HG02840 (cell line): ENCODE measurements at regions not wholly inside any gene's neighbourhood (a gene's known extent, or its start where the extent isn't known, plus 50 kb on each side); places are given as distances from the start of the nearest gene placed in this dataset.

Experiments
- ATAC-seq: cut with Tn5 transposase; IDR thresholded peaks from one replicate; pipeline ENCODE4 v1.9.1; 2021; ENCODE audit warnings: mild to moderate bottlenecking, moderate library complexity, moderate number of reproducible peaks; ENCODE audit not compliant: unreplicated experiment, low FRiP score

DNA sequence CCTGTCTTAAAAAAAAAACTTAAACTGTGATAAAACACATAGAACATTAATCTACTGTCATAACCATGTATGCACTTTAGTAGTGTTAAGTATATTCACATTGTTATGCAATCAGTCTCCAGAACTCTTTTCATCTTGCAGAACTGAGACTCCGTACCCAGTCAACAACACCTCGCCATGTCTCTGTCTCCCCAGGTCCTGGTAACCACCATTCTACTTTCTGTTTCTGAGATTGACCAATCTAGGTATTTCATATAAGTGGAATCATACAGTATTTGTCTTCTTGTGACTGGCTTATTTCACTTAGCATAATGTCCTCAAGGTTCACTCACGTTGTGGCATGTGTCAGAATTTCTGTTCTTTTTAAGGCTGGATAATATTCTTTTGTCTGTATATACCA, 290.8 kb upstream of the CXCR4 start:
- no peak for ATAC-seq

DNA sequence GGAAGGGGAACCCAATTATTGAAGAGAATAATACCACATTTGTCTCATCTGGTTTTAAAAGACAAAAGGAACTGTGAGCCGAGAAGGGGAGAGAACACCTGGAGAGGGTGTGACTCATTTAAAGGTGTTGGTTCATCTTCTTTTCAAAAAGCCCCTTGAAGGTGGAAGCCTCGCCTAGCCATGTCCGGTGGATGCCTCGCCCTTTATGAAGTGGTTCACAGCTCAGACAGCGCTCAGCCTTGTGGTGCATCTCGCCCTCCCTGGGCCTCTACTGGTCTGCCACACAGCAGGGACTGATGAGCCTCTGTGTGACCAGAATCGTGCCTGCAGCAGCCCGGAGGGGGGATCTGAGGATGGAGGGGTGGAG, 290.0 kb upstream of the CXCR4 start:
- ATAC-seq, result no peak

DNA sequence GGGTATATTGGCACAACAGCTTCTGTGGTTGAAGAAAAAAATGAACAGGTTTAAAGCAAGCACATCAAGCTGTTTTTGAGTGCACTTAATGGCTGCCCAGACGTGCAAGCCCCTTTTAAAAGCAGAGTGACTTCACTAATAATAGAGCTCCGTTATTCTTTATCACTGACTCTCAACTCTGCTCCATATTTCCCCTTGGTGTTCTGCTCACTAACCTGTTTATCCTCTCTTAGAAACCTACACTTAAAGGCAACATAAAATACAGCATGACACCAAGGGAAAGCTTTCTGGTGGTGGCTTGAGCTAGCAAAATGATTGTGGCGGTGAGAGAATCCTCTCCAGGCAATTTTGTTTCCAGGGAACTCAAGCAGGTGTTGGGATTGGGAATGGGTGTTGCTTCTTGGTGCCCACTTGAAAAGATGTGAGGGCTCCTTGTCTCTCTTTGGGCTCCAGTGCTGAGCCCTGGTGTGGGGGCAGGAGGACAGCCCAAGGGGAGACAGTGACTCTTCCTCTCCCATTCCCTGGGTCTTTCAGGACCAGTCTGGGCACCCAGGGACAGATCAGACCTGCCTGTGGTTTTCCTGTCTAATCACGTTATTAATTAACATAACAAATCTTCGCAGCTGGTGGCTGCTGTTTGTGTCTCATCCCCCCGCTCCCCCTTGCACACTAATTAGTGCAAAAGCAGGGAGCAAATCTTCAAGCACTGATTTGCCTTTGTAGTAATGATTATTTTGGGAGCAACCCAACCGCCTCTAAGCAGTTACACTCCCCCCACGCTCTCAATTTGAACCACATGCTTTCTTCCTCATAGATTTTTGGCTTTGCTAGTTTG, 289.4 kb upstream of the CXCR4 start:
- ATAC-seq, result no peak

DNA sequence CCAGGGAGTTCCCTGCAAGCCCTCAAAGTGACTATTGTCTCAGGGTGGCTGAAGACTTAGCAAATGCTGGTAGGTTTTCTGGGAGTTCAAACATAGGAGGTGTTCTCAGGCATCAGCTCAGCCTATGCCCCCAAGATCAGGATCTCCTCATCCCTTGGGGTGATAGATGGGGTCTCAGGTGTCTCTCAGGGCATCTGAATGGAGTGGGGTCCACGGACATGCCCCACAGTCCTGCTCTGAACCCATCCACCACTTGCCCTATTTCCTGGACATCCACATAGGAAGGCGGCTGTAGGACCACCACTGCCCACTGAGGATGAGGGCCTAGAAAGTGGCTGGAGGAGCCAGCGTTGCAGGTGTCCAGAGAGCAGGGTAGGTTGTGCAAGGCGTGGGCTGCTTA, 287.0 kb upstream of the CXCR4 start:
- ATAC-seq, result no peak

DNA sequence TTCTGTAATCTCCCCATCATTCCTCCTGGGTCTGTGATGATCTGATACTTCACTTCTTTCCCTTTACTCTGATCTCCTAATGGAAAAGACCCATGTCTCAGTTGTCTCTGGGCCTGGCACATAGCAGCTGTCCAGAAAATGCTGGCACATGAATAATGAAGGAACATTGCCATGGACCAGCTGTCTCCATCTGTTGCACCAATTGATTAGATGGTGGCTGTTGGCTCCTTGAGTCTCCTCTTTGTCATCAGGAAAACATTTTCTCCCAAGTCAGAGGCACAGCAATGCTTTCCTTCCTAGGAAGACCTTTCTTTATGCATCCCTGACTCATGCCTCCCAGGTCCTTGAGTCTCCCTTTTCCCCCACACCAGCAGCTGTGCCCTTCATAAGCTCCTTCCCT, 286.2 kb upstream of the CXCR4 start:
- no peak for ATAC-seq

DNA sequence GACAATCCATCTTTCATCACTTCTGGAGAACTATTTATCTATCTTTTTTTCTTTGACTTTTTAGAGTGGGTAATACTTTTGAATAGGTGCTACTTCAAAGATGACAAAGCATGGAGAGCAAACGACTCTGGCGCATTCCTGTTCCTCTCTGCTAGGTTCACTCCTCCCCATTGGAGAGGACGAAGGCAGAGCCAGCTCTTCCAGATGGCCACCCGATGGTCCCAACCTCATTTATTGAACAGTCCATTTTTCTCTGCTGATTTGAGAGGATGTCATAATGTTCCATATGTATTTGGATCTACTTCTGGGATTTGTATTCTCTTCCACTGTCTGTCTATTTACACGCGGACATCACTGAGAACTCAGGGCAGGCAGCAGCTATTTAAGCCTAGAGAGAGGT, 284.3 kb upstream of the CXCR4 start:
- no peak for ATAC-seq

DNA sequence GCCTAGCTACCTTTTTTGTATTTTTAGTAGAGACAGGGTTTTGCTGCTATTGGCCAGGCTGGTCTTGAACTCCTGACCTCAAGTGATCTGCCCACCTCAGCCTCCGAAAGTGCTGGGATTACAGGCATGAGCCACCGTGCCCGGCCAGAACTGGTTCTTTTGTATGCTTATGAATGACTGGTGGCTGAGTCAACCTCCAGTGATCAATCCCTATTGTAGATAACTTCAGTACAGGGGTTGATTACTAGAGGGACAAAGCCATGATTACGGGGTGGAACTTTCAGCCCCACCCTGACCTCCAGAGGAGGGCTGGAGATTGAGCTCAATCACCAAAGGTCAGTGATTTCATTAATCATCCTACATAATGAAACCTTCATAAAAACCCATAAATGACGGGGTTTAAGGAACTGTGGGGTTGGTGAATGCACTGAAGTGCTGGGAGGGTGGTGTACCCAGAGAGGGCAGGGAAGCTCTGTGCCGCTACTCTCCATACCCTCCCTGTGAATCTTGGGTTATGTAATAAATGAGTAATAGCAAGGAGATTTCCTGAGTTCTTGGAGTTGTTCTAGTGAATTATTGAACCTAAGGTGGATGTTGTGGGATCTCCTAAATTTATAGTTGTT, 281.8 kb upstream of the CXCR4 start:
- no peak for ATAC-seq

DNA sequence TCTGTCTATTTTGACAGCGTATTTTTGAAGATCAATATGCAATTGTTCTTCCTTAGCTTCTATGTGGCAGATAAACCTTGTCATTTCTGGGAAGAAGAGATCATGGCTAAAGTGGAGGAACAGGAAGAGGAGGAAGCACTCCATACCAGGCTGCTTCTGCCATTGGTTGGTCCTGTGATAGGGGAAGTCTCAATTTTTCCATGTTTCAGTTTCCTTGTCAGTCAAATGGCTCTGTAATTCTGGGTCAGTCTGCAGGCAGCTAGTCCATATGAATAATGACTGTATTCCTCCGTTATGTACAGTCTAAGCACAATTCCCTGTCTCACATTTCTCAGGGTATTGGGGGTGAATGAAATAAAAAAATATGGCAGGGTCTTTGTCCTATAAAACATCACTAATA, 277.6 kb upstream of the CXCR4 start:
- no peak for ATAC-seq

DNA sequence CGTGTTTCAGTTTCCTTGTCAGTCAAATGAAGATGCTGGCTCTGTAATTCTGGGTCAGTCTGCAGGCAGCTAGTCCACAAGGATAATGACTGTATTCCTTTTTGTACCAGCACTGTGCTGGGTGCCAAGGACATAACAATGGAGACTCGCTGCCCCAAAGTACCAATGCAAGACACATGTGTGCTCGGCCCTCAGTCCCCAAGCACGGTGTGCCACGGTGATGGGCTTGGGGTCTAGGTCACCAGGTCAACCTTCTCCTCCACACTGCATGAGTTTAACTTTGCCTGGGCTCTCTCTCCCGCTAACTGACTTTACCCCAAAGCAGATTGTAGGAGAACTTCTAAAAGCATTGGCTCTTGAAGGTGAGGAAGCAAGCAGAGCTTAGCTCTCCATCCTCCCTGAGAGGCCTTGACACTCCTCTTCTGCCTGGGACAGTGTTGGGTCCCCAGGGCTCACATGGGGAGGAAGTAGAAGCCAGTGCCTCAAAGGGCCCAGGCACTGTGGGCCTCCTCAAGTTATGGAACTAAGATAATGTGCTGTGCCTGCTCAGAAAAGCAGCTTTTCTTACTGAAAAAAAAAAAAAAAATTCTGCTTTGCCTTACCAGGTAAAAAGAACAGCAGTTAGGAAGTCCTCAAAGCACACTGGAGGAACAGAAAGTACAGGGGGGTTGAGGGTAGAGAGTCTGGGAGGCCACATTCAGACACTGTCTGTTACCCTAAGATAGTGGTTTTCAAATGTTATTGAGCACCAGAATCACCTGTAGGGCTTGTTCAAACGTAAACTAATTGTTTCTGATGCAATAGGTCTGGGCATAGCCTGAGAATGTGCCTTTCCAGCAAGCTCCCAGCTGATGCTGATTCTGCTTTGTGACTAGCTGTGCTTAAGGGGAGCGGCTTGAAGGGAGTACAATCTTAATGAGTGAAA, 276.4 kb upstream of the CXCR4 start:
- peak; percentile 59 for ATAC-seq

DNA sequence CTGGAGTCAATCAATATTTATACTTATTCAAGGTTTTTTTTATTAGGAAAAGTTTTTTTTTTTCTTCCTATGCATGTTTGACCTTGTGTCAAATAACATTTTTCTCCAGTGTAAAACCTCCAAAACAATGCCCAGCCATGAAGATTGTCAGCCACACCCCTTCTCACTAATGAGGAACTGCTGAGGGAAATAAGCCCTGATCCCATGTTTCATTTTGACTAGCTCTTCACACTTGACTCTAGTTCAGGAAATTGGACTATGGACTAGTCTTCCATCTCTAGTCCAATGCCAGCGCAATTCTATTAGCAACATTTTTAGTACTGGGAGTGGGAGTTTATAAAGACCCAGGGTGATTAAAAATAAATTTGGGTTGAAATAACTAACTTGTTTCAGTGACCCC, 275.6 kb upstream of the CXCR4 start:
- no peak for ATAC-seq

DNA sequence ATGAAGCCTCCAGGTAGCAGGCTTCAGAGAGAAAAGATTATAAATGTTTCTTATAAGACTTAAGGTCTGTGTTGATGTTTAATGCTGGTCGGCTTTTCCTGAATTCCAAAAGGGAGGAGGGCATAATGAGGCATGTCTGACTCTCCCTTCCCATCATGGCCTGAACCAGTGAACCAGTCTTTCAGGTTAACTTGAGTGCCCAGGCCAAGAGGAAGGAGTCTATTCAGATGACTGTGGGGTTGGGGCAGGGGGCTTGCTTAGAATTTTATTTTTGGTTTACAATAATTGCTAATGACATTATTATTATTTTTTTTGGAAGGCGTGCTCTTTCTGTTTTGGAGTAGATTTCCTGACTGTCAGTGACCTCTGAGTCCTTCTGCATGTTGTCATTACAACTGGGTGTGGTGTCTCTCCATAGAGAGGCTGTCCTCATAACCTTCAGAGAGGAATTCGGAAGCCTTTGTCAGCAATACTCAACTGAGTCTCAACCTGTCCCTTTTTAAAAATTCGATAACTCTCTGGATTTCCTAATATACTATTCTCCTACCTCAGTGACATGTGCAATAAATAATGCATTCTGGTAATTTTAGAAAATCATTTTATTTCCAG, 275.1 kb upstream of the CXCR4 start:
- ATAC-seq, result no peak

DNA sequence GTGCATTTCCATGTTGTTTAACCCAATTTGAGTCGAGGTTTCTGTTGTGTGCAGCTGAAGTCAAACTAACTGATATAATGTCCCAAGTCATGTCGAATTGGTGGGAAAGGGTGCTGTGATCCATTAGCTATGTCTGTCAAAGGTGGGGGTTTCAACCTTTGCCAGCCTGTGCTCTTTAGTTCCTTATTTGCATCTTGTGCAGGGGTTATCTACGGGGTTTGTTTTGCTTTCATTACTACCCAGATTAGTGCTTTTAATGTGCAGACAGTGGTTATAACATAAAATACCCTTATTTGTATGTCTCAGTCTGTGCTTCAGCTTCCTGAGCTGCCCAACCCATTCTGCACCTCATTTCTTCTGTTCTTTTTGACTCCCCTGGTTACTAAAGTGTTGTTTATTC, 271.9 kb upstream of the CXCR4 start:
- peak; percentile 78 for ATAC-seq

DNA sequence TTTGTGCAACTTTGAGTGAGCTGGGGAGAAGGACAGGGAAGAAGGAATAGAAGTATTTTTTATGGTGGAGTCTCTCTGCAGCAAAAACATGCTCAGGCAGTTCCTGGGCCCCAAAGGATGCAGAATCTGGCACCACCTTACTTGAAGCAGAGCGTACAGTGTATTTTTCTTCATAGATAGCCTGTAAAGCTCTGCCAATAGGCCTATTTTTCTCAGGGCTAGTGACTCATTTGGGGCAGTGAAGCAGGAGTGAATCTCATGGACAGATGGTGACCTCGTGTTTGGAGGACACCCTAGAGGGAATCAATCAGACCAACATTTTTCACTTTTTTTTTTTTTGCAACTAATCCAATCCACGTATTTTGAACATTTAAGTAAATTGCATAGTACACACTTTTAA, 268.1 kb upstream of the CXCR4 start:
- ATAC-seq, result no peak

DNA sequence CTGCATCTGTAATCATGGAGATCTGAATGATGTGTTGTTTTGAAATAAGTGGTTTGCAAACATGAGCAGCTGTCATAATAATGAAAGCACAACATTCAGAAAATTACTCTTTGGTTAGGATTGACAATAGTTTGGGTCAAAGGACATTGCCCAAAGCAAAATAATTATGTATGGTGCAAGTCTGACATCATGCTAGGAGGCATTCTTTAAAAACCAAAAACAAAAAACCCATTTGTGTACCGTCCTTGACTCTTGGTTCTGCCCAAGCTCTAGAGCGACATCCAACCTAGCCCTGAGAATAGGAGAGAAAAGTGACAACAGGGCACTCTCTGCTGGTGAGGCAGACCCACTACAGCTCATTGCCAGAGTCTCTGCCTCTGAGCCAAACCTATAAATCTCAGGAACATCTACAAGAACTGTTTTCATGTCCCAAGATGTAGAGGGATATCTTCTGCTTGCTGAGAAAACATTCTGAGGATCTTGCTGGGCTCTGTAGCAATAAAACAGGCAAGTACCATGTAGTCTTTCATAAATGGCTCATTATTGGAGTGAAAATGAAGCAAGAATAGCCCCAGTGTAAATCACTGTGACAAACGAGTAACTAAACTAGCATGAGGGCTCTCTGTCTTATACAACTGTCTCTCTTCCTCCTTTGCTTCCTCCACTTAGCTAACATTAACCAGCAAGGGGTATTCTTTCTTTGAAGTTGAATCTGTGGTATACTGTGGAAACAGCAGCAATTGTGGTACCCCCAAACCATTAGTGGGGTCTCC, 266.8 kb upstream of the CXCR4 start:
- peak; percentile 39 for ATAC-seq

DNA sequence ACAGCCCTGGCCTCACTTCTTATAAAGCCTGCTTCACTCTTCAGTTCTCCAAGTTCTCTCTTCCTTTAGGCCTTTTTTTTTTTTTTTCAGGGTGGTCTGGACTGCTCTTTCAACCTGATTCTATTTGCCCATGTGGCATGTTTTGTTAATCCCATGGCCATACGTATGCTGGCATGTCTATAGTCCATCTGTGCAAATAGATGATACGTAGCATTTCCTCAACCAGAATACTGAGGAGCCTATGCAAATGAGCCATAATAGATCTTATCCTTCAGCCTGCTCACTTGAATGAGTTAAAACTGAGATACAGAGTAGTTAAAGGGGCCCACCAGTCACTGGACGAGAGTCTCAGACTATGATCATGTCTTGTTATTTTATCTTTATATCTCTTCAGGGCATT, 265.2 kb upstream of the CXCR4 start:
- no peak for ATAC-seq

DNA sequence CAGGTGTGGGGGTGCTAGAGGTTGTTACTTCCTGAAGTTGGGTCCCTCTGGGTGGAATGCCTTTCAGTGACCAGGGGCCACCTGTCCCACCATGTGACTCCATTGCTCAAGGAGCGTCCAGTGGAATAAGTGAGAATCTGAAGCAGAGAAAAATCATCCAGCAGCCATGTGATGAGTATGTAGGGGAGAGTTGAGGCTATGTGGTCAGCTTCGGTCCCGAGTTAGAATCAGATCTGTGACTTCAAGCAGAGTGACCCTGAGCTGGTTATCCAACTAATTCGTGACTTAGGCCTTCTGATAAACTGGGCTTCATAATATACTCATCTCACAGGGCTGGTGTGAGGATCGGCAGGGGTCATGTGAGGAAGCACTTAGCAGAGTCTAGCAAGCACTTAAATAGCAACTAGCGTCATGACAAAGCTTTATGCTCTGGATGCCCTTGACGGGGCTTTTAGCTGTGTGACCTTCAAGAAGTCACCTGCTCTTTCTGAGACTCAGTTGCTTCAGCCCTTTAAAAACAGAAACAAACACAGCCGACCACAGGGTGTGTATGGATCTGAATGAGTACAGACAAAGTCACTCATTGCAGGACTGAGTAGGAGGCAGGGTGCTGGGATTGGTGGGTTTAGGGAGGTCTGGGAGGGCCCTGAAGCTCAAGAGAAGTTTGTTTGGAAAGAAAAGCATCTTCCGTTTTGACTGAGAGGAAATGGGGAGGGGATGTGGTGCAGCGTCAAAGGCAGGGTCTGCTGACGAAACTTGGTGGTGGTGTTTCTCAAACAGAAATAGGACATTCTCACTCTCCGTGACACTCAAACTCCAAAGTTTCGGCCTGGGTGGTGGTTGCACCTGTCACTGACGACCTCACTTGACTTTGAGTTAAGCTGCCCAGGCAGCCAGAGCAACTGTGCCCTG, 264.0 kb upstream of the CXCR4 start:
- peak; percentile 83 for ATAC-seq

DNA sequence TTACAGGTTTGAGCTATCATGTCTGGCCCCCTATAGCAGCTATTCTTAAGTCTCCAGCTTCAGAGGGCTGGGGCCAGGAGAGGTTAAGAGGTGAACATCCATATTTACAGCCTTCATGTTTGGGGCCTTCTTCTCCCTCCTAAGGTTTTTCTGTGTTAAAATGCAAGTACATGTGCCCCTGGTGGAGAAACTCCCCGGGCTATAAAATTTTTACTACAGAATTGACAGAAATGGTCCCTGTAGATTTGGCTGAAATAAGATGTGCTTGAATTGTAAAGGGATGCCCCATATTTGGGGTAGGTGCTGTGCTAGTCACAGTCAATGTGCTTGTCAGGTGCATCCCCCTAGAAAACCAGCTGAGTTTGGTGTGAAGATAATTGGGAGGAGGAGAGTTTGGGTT, 263.3 kb upstream of the CXCR4 start:
- no peak for ATAC-seq

DNA sequence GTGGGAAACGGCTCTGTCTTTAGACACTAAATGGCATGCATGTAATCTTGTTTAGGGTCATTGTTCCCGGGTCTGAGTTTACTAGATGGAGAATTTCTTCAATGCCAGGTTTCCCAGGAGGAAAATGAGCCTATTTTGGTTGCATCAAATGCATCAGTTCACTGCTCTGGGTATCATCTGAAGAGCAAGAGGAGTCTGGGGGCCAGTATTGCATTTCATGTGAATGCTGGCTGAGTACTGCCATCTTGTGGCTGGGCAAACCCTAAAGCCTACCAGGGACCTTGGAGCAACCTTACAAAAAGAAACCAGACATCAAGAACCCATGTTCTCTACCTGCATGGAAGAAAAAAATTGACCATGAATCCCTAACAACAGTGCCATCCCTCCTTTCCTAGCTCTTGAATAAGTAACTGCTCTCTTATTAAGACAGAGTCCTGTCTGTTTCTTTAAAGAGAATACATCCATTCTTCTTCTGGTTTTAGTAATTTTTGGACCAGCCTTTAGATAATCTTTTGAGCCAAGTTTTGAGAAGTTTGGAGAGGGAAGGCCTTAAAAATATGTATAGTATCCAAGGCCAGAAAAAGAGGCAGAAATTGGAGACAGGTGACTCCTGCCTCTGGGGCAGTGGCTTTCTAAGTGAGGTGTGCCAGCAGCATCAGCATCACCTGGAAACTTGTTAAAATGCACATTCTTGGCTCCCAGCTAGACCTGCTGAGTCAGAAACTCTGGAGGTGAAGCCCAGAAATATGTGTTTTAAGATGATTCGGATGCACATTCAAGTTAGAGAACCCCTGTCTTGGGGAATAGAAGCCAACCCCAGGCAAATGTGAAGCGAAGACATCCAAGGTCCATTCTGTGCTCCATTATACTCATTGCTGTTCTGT, 261.0 kb upstream of the CXCR4 start:
- ATAC-seq, result no peak
